HepG2 (cell line): ENCODE measurements at regions not wholly inside any gene's neighbourhood (a gene's known extent, or its start where the extent isn't known, plus 50 kb on each side); places are given as distances from the start of the nearest gene placed in this dataset.

ENCODE experiments used
- ATAC-seq: fragments of 200-7000 bp; cut with Tn5 transposase; 3 replicates; pipeline ENCODE4 v1.9.1; 2020; ENCODE audit warnings: mild to moderate bottlenecking, moderate library complexity
- BruUV-seq: library from RNA; stranded (reverse); fragments of 400-500 nt; replicated peaks from 2 replicates; lab custom pipeline; 2021; lab: Mats Ljungman, UMichigan
- CTCF ChIA-PET: fragments of 300-600 bp; formaldehyde crosslinking; extraction: SDS; loops from one replicate; lab custom pipeline; 2021; ENCODE audit warnings: low total read pairs, inconsistent platforms, low intra/inter-chr PET ratio; lab: Yijun Ruan, JAX
- POLR2A ChIA-PET: fragments of 350-600 bp; sonication (Branson Sonifier 250); formaldehyde crosslinking; loops from one replicate; lab custom pipeline; 2020; ENCODE audit warnings: antibody characterized with exemption, inconsistent platforms; lab: Yijun Ruan, JAX
- DNase-seq: peaks from one replicate; pipeline ENCODE4 v3.0.0-alpha.2; 2015; ENCODE audit warnings: low spot score
- FAIRE-seq: peaks from 3 replicates; lab custom pipeline; 2011; peaks lifted over from hg19 to GRCh38; lab: Jason Lieb, UNC
- H2AFZ ChIP-seq: one replicate; pipeline ENCODE4 v1.6.1; 2011; ENCODE audit warnings: low read length, inconsistent platforms
- H3K27ac ChIP-seq: fragments of 300-600 bp; 3 replicates; pipeline ENCODE4 v1.8.0; 2011; ENCODE audit warnings: mixed run types, mild to moderate bottlenecking, mixed read lengths, low read length, inconsistent platforms; ENCODE audit not compliant: insufficient read depth; ENCODE audit errors: extremely low read length
- H3K27me3 ChIP-seq, 2 experiments: fragments of 200-600 bp in 1 of 2; 2 replicates in 1 of 2; 3 replicates in 1 of 2; pipeline versions ENCODE4 v1.6.0 to v1.8.0; 2011; ENCODE audit warnings: low read length in 2 of 2, mild to moderate bottlenecking in 2 of 2, moderate library complexity in 2 of 2, inconsistent platforms in 1 of 2; ENCODE audit not compliant: insufficient read depth in 2 of 2, control insufficient read depth in 1 of 2
- H3K36me3 ChIP-seq, 2 experiments: fragments of 200-600 bp in 1 of 2; replicated peaks in 1 of 2; 2 replicates in 1 of 2; 3 replicates in 1 of 2; pipeline versions ENCODE4 v1.5.1 to v1.8.0; 2011; ENCODE audit warnings: low read length in 2 of 2, inconsistent platforms in 1 of 2; ENCODE audit not compliant: insufficient read depth in 2 of 2, control insufficient read depth in 1 of 2
- H3K4me1 ChIP-seq: 2 replicates; pipeline ENCODE4 v1.5.1; 2012; ENCODE audit warnings: low read length, inconsistent platforms; ENCODE audit not compliant: insufficient read depth
- H3K4me2 ChIP-seq: 2 replicates; pipeline ENCODE4 v1.6.0; 2011; ENCODE audit warnings: low read depth, low read length, inconsistent platforms
- H3K4me3 ChIP-seq, 3 experiments: fragments of 200-600 bp in 1 of 3; sonication (generic), shearing (Covaris generic) in 1 of 3; replicated peaks in 1 of 3; 2 replicates each; pipeline ENCODE4 v1.5.1; 2011 to 2016; ENCODE audit warnings: low read length in 3 of 3, inconsistent platforms in 2 of 3, low read depth in 2 of 3, mild to moderate bottlenecking in 2 of 3, control low read depth in 1 of 3, mixed read lengths in 1 of 3; ENCODE audit not compliant: insufficient read depth in 1 of 3
- H3K79me2 ChIP-seq: one replicate; pipeline ENCODE4 v1.6.1; 2011; ENCODE audit warnings: low read length, inconsistent platforms; ENCODE audit not compliant: insufficient read depth
- H3K9ac ChIP-seq: 2 replicates; pipeline ENCODE4 v1.6.0; 2011; ENCODE audit warnings: mild to moderate bottlenecking, low read depth, low read length, inconsistent platforms; ENCODE audit not compliant: insufficient read depth
- H3K9me3 ChIP-seq: 2 replicates; pipeline ENCODE4 v1.5.1; 2012; ENCODE audit warnings: mild to moderate bottlenecking, low read length
- H4K20me1 ChIP-seq: 2 replicates; pipeline ENCODE4 v1.6.0; 2011; ENCODE audit warnings: inconsistent platforms, mild to moderate bottlenecking, low read length, moderate library complexity; ENCODE audit not compliant: insufficient read depth
- HOXD1 ChIP-seq: sonication (generic); formaldehyde crosslinking; IDR thresholded peaks from 2 replicates; pipeline ENCODE4 v1.5.0; 2020; ENCODE audit warnings: missing genetic modification reagents
- MIER2 ChIP-seq: IDR thresholded peaks from 2 replicates; pipeline ENCODE4 v1.6.1; 2016; ENCODE audit warnings: missing biosample characterization, missing genetic modification reagents
- ZNF230 ChIP-seq: sonication (generic); formaldehyde crosslinking; IDR thresholded peaks from 2 replicates; pipeline ENCODE4 v1.4.0; 2020; ENCODE audit warnings: mild to moderate bottlenecking, missing genetic modification reagents
- ZNF549 ChIP-seq: sonication (generic); formaldehyde crosslinking; IDR thresholded peaks from 2 replicates; pipeline ENCODE4 v1.5.0; 2020; ENCODE audit warnings: missing genetic modification reagents
- ZNF562 ChIP-seq: sonication (generic); formaldehyde crosslinking; IDR thresholded peaks from 2 replicates; pipeline ENCODE4 v1.8.0; 2022; ENCODE audit warnings: missing genetic modification reagents, borderline replicate concordance
- ZNF780A ChIP-seq: sonication (generic); formaldehyde crosslinking; IDR thresholded peaks from 2 replicates; pipeline ENCODE4 v1.8.0; 2022; ENCODE audit warnings: mild to moderate bottlenecking, missing genetic modification reagents, moderate library complexity
- ZSCAN22 ChIP-seq: sonication (generic); formaldehyde crosslinking; IDR thresholded peaks from 2 replicates; pipeline ENCODE4 v1.4.0; 2020; ENCODE audit warnings: mild to moderate bottlenecking, missing genetic modification reagents
- WGBS: methylation state at CpG from one replicate; pipeline ENCODE4 v1.1.6; 2017; ENCODE audit warnings: low lambda C conversion rate; 5-methylcytosine and 5-hydroxymethylcytosine counted together
- in situ Hi-C: cut with HindIII; loops from 2 replicates; pipeline ENCODE4 v1.10.0; 2017; ENCODE audit warnings: low pct_unique_long_range_greater_than_20kb; ENCODE audit not compliant: extremely low pct_ligation_motif_present
- intact Hi-C: fragments of 100-400 bp; cut with micrococcal nuclease; formaldehyde crosslinking; loops from one replicate; pipeline ENCODE4 v1.10.0; 2022; ENCODE audit not compliant: unreplicated experiment
- TF ChIP-seq, protein P1 (sequence below): sonication (generic); formaldehyde crosslinking; IDR thresholded peaks from 2 replicates; pipeline ENCODE4 v1.5.1; 2020; ENCODE audit warnings: mild to moderate bottlenecking, moderate library complexity, missing genetic modification reagents
- TF ChIP-seq, protein P2 (sequence below): sonication (generic); formaldehyde crosslinking; IDR thresholded peaks from 2 replicates; pipeline ENCODE4 v1.4.0; 2020; ENCODE audit warnings: missing genetic modification reagents, borderline replicate concordance
- TF ChIP-seq, protein P3 (sequence below): IDR thresholded peaks from 2 replicates; pipeline ENCODE4 v1.6.1; 2012; ENCODE audit warnings: low read length, improper control_type of control experiment

DNA sequence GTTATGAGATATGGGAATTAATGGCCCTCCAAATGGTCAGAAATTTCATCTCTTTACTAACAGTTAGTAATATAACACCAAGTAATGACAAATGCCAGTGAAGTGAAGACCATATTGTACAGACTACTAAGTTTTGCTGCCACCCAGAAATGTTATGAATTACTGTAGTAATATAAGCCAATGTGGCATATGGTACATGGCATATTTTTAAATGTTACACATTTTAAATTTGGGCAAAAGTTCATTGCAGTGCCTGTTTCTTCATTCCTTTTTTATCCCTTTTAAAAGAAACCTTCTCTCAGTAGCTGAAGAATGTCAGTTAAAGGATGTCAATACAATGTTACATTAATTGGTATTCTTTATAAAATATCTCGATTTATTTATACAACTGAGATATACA, 626.5 kb upstream of the SLC8A1 start:
- Histone ChIP-seq H3K9me3 (peaks cover 3% of the 10 kb centered on the region; the same call in 1 of the 2 replicates), H3K79me2 (no peaks in the 10 kb centered on the region), H3K4me2 (no peak overlapping the region), H3K27me3 (no peaks in the 10 kb centered on the region), H3K4me1 (no peaks in the 10 kb centered on the region), H3K36me3 (no peaks in the 10 kb centered on the region), H3K27ac (no peak overlapping the region), H3K9ac (no peak overlapping the region), H3K4me3 (no peak overlapping the region), H2AFZ (no peak overlapping the region), H4K20me1 (no peaks in the 10 kb centered on the region)
- intact Hi-C loops: no loop called here
- ATAC-seq: no peak
- no TSS peak for BruUV-seq
- in situ Hi-C loops: no loop called here
- TF ChIP-seq, protein P1, sequence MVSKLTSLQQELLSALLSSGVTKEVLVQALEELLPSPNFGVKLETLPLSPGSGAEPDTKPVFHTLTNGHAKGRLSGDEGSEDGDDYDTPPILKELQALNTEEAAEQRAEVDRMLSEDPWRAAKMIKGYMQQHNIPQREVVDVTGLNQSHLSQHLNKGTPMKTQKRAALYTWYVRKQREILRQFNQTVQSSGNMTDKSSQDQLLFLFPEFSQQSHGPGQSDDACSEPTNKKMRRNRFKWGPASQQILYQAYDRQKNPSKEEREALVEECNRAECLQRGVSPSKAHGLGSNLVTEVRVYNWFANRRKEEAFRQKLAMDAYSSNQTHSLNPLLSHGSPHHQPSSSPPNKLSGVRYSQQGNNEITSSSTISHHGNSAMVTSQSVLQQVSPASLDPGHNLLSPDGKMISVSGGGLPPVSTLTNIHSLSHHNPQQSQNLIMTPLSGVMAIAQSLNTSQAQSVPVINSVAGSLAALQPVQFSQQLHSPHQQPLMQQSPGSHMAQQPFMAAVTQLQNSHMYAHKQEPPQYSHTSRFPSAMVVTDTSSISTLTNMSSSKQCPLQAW (CRISPR knock-in tag): no peak
- TF ChIP-seq ZNF562 (CRISPR knock-in tag): no peak
- ChIA-PET POLR2A (no interaction called here), CTCF (no interaction called here)
- no peak for FAIRE-seq
- DNase-seq: no peak
- WGBS: 0% methylated on average over 1 of the region's 1 CpG

DNA sequence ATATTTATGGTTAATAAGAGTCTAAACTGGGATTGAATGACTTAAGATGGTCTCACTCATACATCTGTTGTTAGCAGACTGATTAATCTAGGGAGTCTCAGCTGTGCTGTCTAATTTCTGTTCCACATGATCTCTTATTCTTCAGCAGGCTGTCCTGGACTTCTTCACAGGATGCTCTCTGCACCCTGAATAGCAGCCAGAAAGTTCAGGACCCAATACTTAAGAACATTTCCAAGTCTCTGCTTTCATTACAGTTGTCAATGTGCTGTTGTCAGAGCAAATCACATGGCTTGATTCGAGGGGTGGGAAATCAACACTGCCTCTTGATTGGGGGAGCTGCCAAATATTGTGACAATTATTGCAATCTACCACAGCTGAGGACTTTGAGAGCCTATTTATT, 627.1 kb upstream of the SLC8A1 start:
- in situ Hi-C loops (no loop called here), intact Hi-C loops (no loop called here)
- H3K4me1 ChIP-seq: no peaks in the 10 kb centered on the region
- 0% methylated on average over 1 of the region's 1 CpG for WGBS
- H3K79me2 ChIP-seq: no peaks in the 10 kb centered on the region
- no peak for FAIRE-seq
- H3K27ac ChIP-seq: no peak overlapping the region
- POLR2A ChIA-PET: no interaction called here
- BruUV-seq: no TSS peak
- no peak overlapping the region for H2AFZ ChIP-seq
- H3K9me3 ChIP-seq: peaks cover 3% of the 10 kb centered on the region; the same call in 1 of the 2 replicates
- no peaks in the 10 kb centered on the region for H4K20me1 ChIP-seq
- DNase-seq: no peak
- no peak overlapping the region for H3K4me2 ChIP-seq
- H3K4me3 ChIP-seq: no peak overlapping the region
- H3K36me3 ChIP-seq: no peaks in the 10 kb centered on the region
- no peak for ATAC-seq
- no peak overlapping the region for H3K9ac ChIP-seq
- CTCF ChIA-PET: no interaction called here
- H3K27me3 ChIP-seq: no peaks in the 10 kb centered on the region
- TF ChIP-seq ZSCAN22 (CRISPR knock-in tag): no peak
- TF ChIP-seq ZNF549 (CRISPR knock-in tag): no peak
- TF ChIP-seq, protein P2, sequence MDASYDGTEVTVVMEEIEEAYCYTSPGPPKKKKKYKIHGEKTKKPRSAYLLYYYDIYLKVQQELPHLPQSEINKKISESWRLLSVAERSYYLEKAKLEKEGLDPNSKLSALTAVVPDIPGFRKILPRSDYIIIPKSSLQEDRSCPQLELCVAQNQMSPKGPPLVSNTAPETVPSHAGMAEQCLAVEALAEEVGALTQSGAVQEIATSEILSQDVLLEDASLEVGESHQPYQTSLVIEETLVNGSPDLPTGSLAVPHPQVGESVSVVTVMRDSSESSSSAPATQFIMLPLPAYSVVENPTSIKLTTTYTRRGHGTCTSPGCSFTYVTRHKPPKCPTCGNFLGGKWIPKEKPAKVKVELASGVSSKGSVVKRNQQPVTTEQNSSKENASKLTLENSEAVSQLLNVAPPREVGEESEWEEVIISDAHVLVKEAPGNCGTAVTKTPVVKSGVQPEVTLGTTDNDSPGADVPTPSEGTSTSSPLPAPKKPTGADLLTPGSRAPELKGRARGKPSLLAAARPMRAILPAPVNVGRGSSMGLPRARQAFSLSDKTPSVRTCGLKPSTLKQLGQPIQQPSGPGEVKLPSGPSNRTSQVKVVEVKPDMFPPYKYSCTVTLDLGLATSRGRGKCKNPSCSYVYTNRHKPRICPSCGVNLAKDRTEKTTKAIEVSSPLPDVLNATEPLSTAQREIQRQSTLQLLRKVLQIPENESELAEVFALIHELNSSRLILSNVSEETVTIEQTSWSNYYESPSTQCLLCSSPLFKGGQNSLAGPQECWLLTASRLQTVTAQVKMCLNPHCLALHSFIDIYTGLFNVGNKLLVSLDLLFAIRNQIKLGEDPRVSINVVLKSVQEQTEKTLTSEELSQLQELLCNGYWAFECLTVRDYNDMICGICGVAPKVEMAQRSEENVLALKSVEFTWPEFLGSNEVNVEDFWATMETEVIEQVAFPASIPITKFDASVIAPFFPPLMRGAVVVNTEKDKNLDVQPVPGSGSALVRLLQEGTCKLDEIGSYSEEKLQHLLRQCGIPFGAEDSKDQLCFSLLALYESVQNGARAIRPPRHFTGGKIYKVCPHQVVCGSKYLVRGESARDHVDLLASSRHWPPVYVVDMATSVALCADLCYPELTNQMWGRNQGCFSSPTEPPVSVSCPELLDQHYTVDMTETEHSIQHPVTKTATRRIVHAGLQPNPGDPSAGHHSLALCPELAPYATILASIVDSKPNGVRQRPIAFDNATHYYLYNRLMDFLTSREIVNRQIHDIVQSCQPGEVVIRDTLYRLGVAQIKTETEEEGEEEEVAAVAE (CRISPR knock-in tag): no peak
- no peak for TF ChIP-seq HOXD1 (CRISPR knock-in tag)
- TF ChIP-seq ZNF230 (CRISPR knock-in tag): no peak
- no peak for TF ChIP-seq MIER2
- no peak for TF ChIP-seq ZNF780A (CRISPR knock-in tag)
- TF ChIP-seq, protein P3, sequence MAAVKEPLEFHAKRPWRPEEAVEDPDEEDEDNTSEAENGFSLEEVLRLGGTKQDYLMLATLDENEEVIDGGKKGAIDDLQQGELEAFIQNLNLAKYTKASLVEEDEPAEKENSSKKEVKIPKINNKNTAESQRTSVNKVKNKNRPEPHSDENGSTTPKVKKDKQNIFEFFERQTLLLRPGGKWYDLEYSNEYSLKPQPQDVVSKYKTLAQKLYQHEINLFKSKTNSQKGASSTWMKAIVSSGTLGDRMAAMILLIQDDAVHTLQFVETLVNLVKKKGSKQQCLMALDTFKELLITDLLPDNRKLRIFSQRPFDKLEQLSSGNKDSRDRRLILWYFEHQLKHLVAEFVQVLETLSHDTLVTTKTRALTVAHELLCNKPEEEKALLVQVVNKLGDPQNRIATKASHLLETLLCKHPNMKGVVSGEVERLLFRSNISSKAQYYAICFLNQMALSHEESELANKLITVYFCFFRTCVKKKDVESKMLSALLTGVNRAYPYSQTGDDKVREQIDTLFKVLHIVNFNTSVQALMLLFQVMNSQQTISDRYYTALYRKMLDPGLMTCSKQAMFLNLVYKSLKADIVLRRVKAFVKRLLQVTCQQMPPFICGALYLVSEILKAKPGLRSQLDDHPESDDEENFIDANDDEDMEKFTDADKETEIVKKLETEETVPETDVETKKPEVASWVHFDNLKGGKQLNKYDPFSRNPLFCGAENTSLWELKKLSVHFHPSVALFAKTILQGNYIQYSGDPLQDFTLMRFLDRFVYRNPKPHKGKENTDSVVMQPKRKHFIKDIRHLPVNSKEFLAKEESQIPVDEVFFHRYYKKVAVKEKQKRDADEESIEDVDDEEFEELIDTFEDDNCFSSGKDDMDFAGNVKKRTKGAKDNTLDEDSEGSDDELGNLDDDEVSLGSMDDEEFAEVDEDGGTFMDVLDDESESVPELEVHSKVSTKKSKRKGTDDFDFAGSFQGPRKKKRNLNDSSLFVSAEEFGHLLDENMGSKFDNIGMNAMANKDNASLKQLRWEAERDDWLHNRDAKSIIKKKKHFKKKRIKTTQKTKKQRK: no peak
